Left lobe of liver (tissue), 2 donors: ENCODE measurements at regions not wholly inside any gene's neighbourhood (a gene's known extent, or its start where the extent isn't known, plus 50 kb on each side); places are given as distances from the start of the nearest gene placed in this dataset.
"Not testable (repeated sequence)": the region's sequence is repeated elsewhere in the genome, so short reads cannot be mapped to it uniquely, and the experiment has no call there.

Experiments used
- ATAC-seq: fragments of 200-7000 bp; cut with Tn5 transposase; one replicate; pipeline ENCODE4 v1.9.1; 2020; ENCODE audit warnings: mild to moderate bottlenecking, moderate library complexity
- DNase-seq: peaks from one replicate; pipeline ENCODE4 v3.0.0-alpha.2; 2020; ENCODE audit warnings: low spot score
- donor health status: DM: no; HTN: no; CAD: no; lungs with moderate emphysema.
- donor health status: DM: no; HTN: yes; CAD: no.

DNA sequence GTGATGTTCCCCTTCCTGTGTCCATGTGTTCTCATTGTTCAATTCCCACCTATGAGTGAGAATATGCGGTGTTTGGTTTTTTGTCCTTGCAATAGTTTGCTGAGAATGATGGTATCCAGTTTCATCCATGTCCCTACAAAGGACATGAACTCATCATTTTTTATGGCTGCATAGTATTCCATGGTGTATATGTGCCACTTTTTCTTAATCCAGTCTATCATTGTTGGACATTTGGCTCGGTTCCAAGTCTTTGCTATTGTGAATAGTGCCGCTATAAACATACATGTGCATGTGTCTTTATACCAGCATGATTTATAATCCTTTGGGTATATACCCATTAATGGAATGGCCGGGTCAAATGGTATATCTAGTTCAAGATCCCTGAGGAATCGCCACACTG, 229.4 kb downstream of the HTR1A start:
- ATAC-seq, DNase-seq: not testable (repeated sequence)

DNA sequence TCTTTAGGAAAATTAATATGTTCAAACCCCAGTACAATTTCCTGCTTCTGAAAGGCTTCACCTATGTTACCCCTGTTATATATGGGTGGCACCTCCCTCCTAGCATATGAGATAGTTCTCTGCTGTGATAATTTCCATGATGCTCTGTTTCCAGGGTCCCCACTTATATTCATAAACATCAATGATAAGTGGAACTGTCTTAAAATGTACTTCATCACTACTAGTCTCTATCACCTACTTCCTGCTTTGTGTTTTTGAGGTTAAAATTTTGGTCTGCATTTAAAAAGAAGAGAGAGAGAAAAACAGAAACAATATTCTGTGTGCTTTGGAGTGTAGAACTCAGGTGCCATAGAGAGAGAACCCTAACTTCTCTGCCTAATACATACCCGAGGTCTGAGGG, 234.7 kb downstream of the HTR1A start:
- DNase-seq (no peak), ATAC-seq (no peak)

DNA sequence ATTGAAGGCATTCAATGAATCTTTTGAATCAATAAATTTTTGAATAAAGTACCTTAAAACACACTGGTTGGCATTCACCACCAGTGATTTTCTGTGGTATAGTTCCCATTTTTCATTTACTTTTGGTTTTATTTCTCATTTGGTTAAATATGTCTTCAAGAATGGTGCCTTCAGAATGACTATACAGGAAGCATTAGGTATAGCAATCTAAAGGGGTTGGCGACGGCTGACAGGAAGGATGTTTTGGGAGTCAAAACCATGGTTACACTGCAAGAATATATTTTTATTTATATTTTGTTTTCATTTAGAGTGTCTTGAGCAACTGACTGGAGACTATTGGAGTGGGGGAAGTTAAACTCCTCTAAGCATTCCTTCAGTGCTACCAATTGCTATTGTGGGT, 235.7 kb downstream of the HTR1A start:
- ATAC-seq (no peak), DNase-seq (no peak)

GRCh38 chr5:63719147-63719546, 243.1 kb downstream of the HTR1A start:
- no peak for ATAC-seq
- no peak for DNase-seq

DNA sequence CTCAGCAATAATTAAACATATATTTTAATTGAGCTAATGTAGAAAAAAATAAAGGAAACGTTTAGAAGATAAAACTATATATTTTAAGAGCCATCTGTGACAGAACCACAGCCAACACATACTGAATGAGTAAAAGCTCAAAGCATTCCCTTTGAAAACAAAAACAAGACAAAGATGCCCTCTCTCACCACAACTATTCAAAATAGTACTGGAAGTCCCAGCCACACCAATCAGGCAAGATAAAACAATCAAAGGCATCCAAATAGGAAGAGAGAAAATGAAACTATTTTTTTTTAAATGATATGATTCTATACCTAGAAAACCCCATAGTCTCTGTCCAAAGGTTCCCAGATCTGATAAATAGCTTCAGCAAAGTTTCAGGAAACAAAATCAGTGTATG, 262.0 kb downstream of the HTR1A start:
- ATAC-seq, result no peak

DNA sequence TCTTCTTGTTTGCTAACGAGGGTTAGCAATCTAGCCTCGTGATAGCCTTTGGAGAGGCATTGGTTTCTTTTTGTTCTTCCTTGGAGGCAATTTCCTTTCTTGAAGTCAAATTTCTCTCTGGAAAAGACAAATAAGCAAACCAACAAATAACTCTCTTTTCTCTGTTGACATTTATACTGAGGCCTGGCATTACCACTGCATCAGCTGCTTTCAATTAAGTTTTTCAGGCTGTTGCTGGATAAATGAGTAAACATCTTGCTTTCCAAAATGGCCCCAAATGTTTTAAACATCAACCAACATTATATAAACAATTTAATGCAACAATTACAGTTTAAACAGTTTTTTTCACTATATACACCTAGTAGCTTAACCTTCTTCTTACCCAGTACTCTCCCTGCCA, 264.4 kb downstream of the HTR1A start:
- ATAC-seq (no peak), DNase-seq (no peak)

More for the DNA sequence above, 262.0 kb downstream of the HTR1A start:
- no peak for DNase-seq

GRCh38 chr5:63690546-63690945, 271.7 kb downstream of the HTR1A start:
- ATAC-seq (no peak), DNase-seq (no peak)

- ATAC-seq (no peak), DNase-seq (no peak)
Observed at GRCh38 chr5:63687854-63688516, 274.3 kb downstream of the HTR1A start.

- ATAC-seq, result no peak
- DNase-seq, result no peak
Observed at GRCh38 chr5:63686938-63687337, 275.3 kb downstream of the HTR1A start.

DNA sequence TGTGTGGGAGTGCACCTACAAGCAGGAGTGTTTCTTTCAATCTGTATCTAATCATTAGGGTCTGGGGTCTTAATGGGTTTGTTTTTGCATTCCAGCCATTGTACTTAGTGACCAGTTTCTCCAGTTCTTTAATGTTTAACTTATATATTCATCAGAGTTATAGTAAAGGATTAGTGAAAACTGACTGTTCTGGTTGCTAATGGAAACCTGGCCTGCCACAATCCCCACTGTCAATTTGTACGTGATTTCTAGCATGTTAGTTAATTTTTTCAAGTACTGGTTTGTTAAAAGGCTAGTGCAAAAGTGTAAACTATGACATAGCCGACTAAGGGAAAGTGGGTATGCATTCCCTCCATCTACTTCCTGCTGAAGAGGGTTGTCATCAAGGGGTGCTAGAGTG, 276.1 kb downstream of the HTR1A start:
- no peak for DNase-seq
- no peak for ATAC-seq

GRCh38 chr5:63685454-63685853, 276.8 kb downstream of the HTR1A start:
- no peak for DNase-seq
- no peak for ATAC-seq

DNA sequence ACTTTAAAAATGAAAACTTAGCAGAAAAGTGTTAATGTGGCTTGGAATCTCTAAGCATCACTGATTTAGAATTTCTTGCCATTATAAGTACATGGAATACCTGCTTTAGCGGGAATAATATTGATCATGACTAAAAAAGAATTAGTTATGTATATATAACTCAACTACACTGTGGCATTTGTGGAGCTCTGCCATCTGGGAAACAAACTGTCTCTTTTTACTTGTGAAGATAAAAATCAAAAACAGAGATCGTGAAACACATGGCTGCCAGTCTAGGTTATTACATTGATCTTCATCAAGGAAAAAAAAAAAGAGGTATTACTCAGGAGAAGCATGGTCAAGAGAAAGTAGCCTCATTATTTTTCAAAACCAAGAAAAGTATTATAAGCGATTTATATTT, 287.4 kb downstream of the HTR1A start:
- ATAC-seq, result no peak
- no peak for DNase-seq

- DNase-seq (no peak), ATAC-seq (no peak)
Observed at GRCh38 chr5:63655043-63655442, 307.2 kb downstream of the HTR1A start.

GRCh38 chr5:63650581-63650980, 311.7 kb downstream of the HTR1A start:
- DNase-seq (no peak), ATAC-seq (no peak)

- no peak for DNase-seq
- no peak for ATAC-seq
Observed at GRCh38 chr5:63648376-63648775, 313.9 kb downstream of the HTR1A start.

DNA sequence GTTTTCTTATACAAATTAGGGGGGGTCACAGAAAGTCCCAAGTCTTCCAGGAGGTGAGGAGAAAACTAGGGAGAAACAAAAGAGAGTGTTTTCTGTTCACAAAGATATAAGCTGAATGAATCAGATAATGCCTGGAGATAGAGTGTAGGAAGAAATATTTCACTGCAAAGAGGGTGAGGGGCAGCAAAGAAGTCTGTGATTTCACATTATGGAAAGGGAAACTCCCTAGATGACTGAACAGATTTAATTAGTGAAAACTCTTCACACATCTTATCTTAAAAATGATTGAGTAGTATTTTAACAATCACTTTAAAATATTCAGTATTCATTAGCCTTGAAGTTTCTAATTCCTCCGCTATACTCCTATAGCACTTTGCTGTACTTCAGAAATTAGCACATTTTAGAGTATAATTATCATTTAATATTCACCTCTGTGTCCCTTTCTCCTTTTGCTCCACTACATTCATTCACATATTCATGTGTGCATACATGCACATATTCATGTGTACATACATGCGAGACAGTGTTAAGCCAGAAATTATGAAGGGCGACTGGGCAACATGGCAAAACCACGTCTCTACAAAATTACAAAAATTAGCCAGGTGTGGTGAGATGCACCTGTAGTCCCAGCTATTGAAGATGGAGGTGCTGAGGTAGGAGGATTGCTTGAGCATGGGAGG, 332.2 kb downstream of the HTR1A start:
- DNase-seq, result no peak
- no peak for ATAC-seq

DNA sequence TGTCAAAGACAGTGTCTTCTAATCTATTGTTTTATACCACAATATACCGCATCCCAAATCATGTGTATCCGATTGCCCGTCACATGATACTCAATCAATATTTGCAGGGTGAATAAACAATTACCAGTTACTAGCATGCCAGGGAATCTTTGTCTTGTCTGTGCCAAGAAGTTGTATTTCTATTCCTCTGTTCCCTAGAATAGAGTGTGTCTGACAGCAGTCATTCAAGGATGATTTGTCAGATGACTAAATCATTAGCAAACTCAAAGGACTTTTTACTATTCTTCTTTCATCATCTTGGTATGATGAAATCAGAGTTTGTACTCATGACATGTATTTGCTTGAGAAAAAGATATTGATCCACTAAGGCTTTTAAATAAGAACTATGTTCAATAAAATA, 348.8 kb downstream of the HTR1A start:
- ATAC-seq, result no peak
- no peak for DNase-seq

DNA sequence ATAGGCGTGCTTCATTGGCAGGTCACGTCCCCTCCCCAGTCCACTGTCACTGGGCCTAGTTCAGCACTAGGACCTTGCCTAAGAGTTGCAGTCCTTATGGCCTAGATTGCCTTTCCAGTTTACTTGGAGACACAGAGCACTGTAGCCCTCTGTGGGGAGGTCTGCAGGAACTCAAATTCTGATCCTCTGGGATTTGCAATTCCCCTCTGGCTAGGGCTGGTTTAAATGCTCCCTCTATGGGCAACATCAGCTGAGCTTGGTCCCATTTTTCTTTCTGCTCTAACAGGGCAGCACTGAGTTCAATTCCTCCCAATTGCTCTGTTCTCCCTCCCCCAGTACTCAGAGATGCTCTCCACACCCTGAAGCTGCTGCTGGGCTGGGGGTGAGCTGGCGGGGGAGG, 358.2 kb downstream of the HTR1A start:
- no peak for ATAC-seq
- DNase-seq, result no peak

GRCh38 chr5:63602971-63603370, 359.3 kb downstream of the HTR1A start:
- no peak for DNase-seq
- no peak for ATAC-seq

DNA sequence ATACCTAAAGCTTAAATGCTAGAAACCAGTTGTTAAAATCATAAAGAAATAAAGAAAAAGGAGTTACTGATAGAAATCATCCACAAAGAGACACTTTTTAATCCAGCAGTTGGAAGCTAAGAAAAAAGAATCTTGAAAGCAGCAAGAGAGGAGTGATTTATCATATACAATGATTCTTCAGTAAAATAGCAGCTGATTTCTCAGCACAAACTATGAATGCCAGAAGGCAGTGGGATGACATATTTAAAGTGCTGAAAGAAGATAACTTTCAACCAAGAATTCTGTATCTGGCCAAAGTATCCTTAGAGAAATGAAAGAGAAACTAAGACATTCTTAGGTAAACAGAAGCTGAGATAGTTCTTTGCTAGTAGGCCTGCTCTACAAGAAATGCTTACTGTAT, 366.0 kb downstream of the HTR1A start:
- DNase-seq, result no peak
- no peak for ATAC-seq

GRCh38 chr5:63573380-63573779, 388.9 kb downstream of the HTR1A start:
- no peak for ATAC-seq
- no peak for DNase-seq

DNA sequence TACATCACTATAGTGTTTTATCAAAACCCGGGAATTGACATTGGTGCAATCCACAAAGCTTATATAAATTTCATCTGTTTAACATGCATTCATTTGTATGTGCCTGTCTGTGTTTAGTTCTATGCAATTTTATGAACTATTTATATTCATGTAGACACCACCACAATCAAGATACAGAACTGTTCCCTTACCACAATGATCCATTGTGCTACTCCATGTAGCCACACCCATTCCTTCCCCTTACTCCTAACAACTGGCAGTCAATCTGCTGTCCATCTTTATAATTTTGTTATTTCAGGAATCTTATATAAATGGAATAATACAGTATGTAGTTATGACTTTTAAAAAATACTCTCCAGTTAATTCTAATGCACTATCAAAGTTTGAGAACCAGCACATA, 389.5 kb downstream of the HTR1A start:
- no peak for ATAC-seq
- no peak for DNase-seq

GRCh38 chr5:63570752-63571151, 391.5 kb downstream of the HTR1A start:
- ATAC-seq, result no peak
- DNase-seq, result no peak
